Thymus (tissue), 11 donors: ENCODE measurements at regions not wholly inside any gene's neighbourhood (a gene's known extent, or its start where the extent isn't known, plus 50 kb on each side); places are given as distances from the start of the nearest gene placed in this dataset.
"Not testable (repeated sequence)": the region's sequence is repeated elsewhere in the genome, so short reads cannot be mapped to it uniquely, and the experiment has no call there.

Experiments used
- DNase-seq, 9 donors: peaks; one replicate each; pipeline ENCODE4 v3.0.0-alpha.2; 2013; ENCODE audit warnings: low spot score in 9 of 9, low read depth in 6 of 9, missing footprints in 1 of 9
- H3K27ac ChIP-seq, 2 donors: one replicate each; pipeline ENCODE4 v1.5.1; 2013; ENCODE audit warnings: control low read depth in 1 of 2, low read depth in 1 of 2, low read length in 1 of 2, mild to moderate bottlenecking in 1 of 2, moderate library complexity in 1 of 2
- H3K27me3 ChIP-seq, 2 donors: one replicate each; pipeline ENCODE4 v1.5.1; 2013; ENCODE audit warnings: low read length in 1 of 2; ENCODE audit not compliant: control insufficient read depth in 2 of 2, insufficient read depth in 1 of 2
- H3K36me3 ChIP-seq, 2 donors: one replicate each; pipeline ENCODE4 v1.5.1; 2013; ENCODE audit warnings: low read length in 1 of 2, mild to moderate bottlenecking in 1 of 2, moderate library complexity in 1 of 2; ENCODE audit not compliant: control insufficient read depth in 2 of 2, insufficient read depth in 2 of 2
- H3K4me1 ChIP-seq, 2 donors: one replicate each; pipeline ENCODE4 v1.5.1; 2013; ENCODE audit warnings: low read length in 2 of 2; ENCODE audit not compliant: control insufficient read depth in 2 of 2, insufficient read depth in 2 of 2
- H3K4me3 ChIP-seq, 2 donors: one replicate each; pipeline ENCODE4 v1.5.1; 2013; ENCODE audit warnings: low read length in 2 of 2, control low read depth in 1 of 2, mild to moderate bottlenecking in 1 of 2
- H3K9me3 ChIP-seq, 2 donors: one replicate each; pipeline ENCODE4 v1.5.1; 2013; ENCODE audit warnings: low read length in 1 of 2, mild to moderate bottlenecking in 1 of 2; ENCODE audit not compliant: control insufficient read depth in 2 of 2, insufficient read depth in 1 of 2
- WGBS: extraction: QIAGEN DNeasy Blood & Tissue Kit; methylation state at CpG from one replicate; pipeline ENCODE4 v1.1.7; 2013; 5-methylcytosine and 5-hydroxymethylcytosine counted together
- donor health status: healthy.

- not testable (repeated sequence) for H3K27me3 ChIP-seq, H3K4me1 ChIP-seq, H3K9me3 ChIP-seq, H3K27ac ChIP-seq, DNase-seq, H3K4me3 ChIP-seq, H3K36me3 ChIP-seq
- WGBS = 97% methylated on average over 5 of the region's 5 CpGs
Observed at GRCh38 chr5:89800735-89801134, 608.8 kb downstream of the CETN3 start.

GRCh38 chr5:89794504-89794903 lies 615.1 kb downstream of the CETN3 start:
- H3K4me3 ChIP-seq, H3K27ac ChIP-seq, H3K4me1 ChIP-seq, H3K27me3 ChIP-seq, H3K36me3 ChIP-seq, DNase-seq, H3K9me3 ChIP-seq: not testable (repeated sequence)
- 93% methylated on average over 6 of the region's 6 CpGs for WGBS

- not testable (repeated sequence) for DNase-seq, H3K27ac ChIP-seq, H3K4me1 ChIP-seq, H3K27me3 ChIP-seq, H3K36me3 ChIP-seq, H3K4me3 ChIP-seq
- H3K9me3 ChIP-seq = peaks cover 0 to 12% of the 10 kb centered on the region in 2 donors
Observed at GRCh38 chr5:89779734-89780133, 629.8 kb downstream of the CETN3 start.

GRCh38 chr5:89777758-89778157 lies 631.8 kb downstream of the CETN3 start:
- Histone ChIP-seq H3K4me1 (no peaks in the 10 kb centered on the region), H3K27ac (no peak overlapping the region), H3K27me3 (no peaks in the 10 kb centered on the region), H3K9me3 (peaks cover 0 to 12% of the 10 kb centered on the region in 2 donors), H3K4me3 (no peak overlapping the region), H3K36me3 (no peaks in the 10 kb centered on the region)
- 98% methylated on average over 13 of the region's 13 CpGs for WGBS
- no peak for DNase-seq

GRCh38 chr5:89769975-89770374 lies 639.6 kb downstream of the CETN3 start:
- DNase-seq = no peak
- Histone ChIP-seq H3K36me3 (no peaks in the 10 kb centered on the region), H3K27ac (no peak overlapping the region), H3K9me3 (no peaks in the 10 kb centered on the region), H3K27me3 (no peaks in the 10 kb centered on the region), H3K4me1 (no peaks in the 10 kb centered on the region), H3K4me3 (no peak overlapping the region)
- 85% methylated on average over 2 of the region's 2 CpGs for WGBS

- no peak overlapping the region for H3K27ac ChIP-seq
- H3K36me3 ChIP-seq = no peaks in the 10 kb centered on the region
- H3K4me1 ChIP-seq = no peaks in the 10 kb centered on the region
- no peak for DNase-seq
- WGBS = 92% methylated on average over 1 of the region's 1 CpG
- H3K27me3 ChIP-seq = no peaks in the 10 kb centered on the region
- no peaks in the 10 kb centered on the region for H3K9me3 ChIP-seq
- H3K4me3 ChIP-seq = no peak overlapping the region
Observed at GRCh38 chr5:89759802-89760201, 649.8 kb downstream of the CETN3 start.

- Histone ChIP-seq H3K36me3 (no peaks in the 10 kb centered on the region), H3K9me3 (no peaks in the 10 kb centered on the region), H3K4me3 (no peak overlapping the region), H3K27me3 (no peaks in the 10 kb centered on the region), H3K4me1 (no peaks in the 10 kb centered on the region), H3K27ac (no peak overlapping the region)
- DNase-seq = no peak
Observed at GRCh38 chr5:89758146-89758545, 651.4 kb downstream of the CETN3 start.

- no peak for DNase-seq
- Histone ChIP-seq H3K36me3 (no peaks in the 10 kb centered on the region), H3K4me3 (no peak overlapping the region), H3K27me3 (no peaks in the 10 kb centered on the region), H3K4me1 (no peaks in the 10 kb centered on the region), H3K9me3 (no peaks in the 10 kb centered on the region), H3K27ac (no peak overlapping the region)
- WGBS = 88% methylated on average over 5 of the region's 5 CpGs
Observed at GRCh38 chr5:89756955-89757354, 652.6 kb downstream of the CETN3 start.

GRCh38 chr5:89755024-89755423 lies 654.5 kb downstream of the CETN3 start:
- 93% methylated on average over 2 of the region's 2 CpGs for WGBS
- no peaks in the 10 kb centered on the region for H3K27me3 ChIP-seq
- H3K36me3 ChIP-seq = no peaks in the 10 kb centered on the region
- no peak overlapping the region for H3K27ac ChIP-seq
- H3K4me3 ChIP-seq = no peak overlapping the region
- no peaks in the 10 kb centered on the region for H3K4me1 ChIP-seq
- no peaks in the 10 kb centered on the region for H3K9me3 ChIP-seq
- DNase-seq = no peak

GRCh38 chr5:89735082-89735481 lies 674.5 kb downstream of the CETN3 start:
- no peak overlapping the region for H3K4me3 ChIP-seq
- no peaks in the 10 kb centered on the region for H3K27me3 ChIP-seq
- no peak overlapping the region for H3K27ac ChIP-seq
- H3K9me3 ChIP-seq = no peaks in the 10 kb centered on the region
- WGBS = 87% methylated on average over 2 of the region's 2 CpGs
- H3K4me1 ChIP-seq = no peaks in the 10 kb centered on the region
- H3K36me3 ChIP-seq = no peaks in the 10 kb centered on the region
- DNase-seq = no peak
